ENCODE measurements at regions not wholly inside any gene's neighbourhood (a gene's known extent, or its start where the extent isn't known, plus 50 kb on each side); places are given as distances from the start of the nearest gene placed in this dataset.
"Not testable (repeated sequence)": the region's sequence is repeated elsewhere in the genome, so short reads cannot be mapped to it uniquely, and the experiment has no call there.

GRCh38 chr3:5980475-5980874 is 793.0 kb downstream of the EDEM1 start:
- no peak for DNase-seq (ENCODE audit: low spot score)

- no peak for DNase-seq (ENCODE audit: low spot score)
Observed at GRCh38 chr3:5994651-5995050, 807.1 kb downstream of the EDEM1 start.

- no peak for DNase-seq (ENCODE audit: low spot score)
Observed at GRCh38 chr3:6018456-6018855, 830.9 kb downstream of the EDEM1 start.

- DNase-seq (ENCODE audit: low spot score), result no peak
Observed at GRCh38 chr3:6022621-6023020, 835.1 kb downstream of the EDEM1 start.

GRCh38 chr3:6025032-6025431 is 835.9 kb upstream of the GRM7 start:
- no peak for DNase-seq (ENCODE audit: low spot score)

GRCh38 chr3:6030648-6031047 is 830.3 kb upstream of the GRM7 start:
- not testable (repeated sequence) for DNase-seq (ENCODE audit: low spot score)

- DNase-seq (ENCODE audit: low spot score), result no peak
Observed at GRCh38 chr3:6035626-6036025, 825.3 kb upstream of the GRM7 start.

- DNase-seq (ENCODE audit: low spot score), result no peak
Observed at GRCh38 chr3:6039971-6040370, 820.9 kb upstream of the GRM7 start.

- DNase-seq (ENCODE audit: low spot score), result no peak
Observed at GRCh38 chr3:6041894-6042293, 819.0 kb upstream of the GRM7 start.

- no peak for DNase-seq (ENCODE audit: low spot score)
Observed at GRCh38 chr3:6047016-6047415, 813.9 kb upstream of the GRM7 start.

- no peak for DNase-seq (ENCODE audit: low spot score)
Observed at GRCh38 chr3:6060251-6060650, 800.7 kb upstream of the GRM7 start.

GRCh38 chr3:6062261-6063187 is 798.4 kb upstream of the GRM7 start:
- no peak for DNase-seq (ENCODE audit: low spot score)

- no peak for DNase-seq (ENCODE audit: low spot score)
Observed at GRCh38 chr3:6066397-6066796, 794.5 kb upstream of the GRM7 start.

GRCh38 chr3:6066868-6067578 is 793.9 kb upstream of the GRM7 start:
- DNase-seq (ENCODE audit: low spot score), result not testable (repeated sequence)

GRCh38 chr3:6074952-6075351 is 786.0 kb upstream of the GRM7 start:
- DNase-seq (ENCODE audit: low spot score), result no peak

- DNase-seq (ENCODE audit: low spot score), result no peak
Observed at GRCh38 chr3:6078436-6078835, 782.5 kb upstream of the GRM7 start.

GRCh38 chr3:6079011-6079410 is 781.9 kb upstream of the GRM7 start:
- no peak for DNase-seq (ENCODE audit: low spot score)

- DNase-seq (ENCODE audit: low spot score), result no peak
Observed at GRCh38 chr3:6079561-6080179, 781.2 kb upstream of the GRM7 start.

GRCh38 chr3:6088433-6088832 is 772.5 kb upstream of the GRM7 start:
- DNase-seq (ENCODE audit: low spot score), result no peak

GRCh38 chr3:6089780-6090179 is 771.1 kb upstream of the GRM7 start:
- no peak for DNase-seq (ENCODE audit: low spot score)

- DNase-seq (ENCODE audit: low spot score), result no peak
Observed at GRCh38 chr3:6091262-6091661, 769.7 kb upstream of the GRM7 start.

- no peak for DNase-seq (ENCODE audit: low spot score)
Observed at GRCh38 chr3:6095006-6095405, 765.9 kb upstream of the GRM7 start.

GRCh38 chr3:6097021-6097420 is 763.9 kb upstream of the GRM7 start:
- no peak for DNase-seq (ENCODE audit: low spot score)
